Left ventricle myocardium superior (tissue), 1 donor: ENCODE measurements at regions not wholly inside any gene's neighbourhood (a gene's known extent, or its start where the extent isn't known, plus 50 kb on each side); places are given as distances from the start of the nearest gene placed in this dataset.

Experiments used
- ATAC-seq: fragments of 200-7000 bp; cut with Tn5 transposase; one replicate; pipeline ENCODE4 v1.9.1; 2020; ENCODE audit warnings: mild to moderate bottlenecking, moderate library complexity
- DNase-seq: peaks from one replicate; pipeline ENCODE4 v3.0.0-alpha.2; 2020
- intact Hi-C: fragments of 100-400 bp; cut with micrococcal nuclease; formaldehyde crosslinking; loops from one replicate; pipeline ENCODE4 v1.11.0; 2022
- donor health status: DM: no; HTN: yes; CAD: no; lungs with severe emphysema.

DNA sequence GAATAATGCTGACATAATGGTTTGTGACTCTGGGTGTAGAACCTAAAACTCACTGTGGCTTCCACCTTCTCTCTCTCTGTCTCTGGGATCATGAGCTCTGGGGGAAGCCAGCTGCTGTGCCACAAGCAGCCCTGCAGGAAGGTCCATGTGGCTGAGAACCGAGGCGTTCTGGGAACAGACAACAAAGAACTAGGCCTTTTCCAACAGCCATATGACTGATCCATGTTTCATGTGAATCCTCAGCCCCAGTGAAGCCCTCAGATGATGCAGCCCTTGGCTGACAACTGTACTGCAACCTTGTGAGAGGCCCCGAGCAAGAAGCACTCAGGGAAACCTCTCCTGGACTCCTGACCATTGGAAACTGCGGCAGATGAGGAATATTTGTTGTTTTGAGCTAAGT, 56.6 kb downstream of the HLA-G start:
- DNase-seq (no peak), ATAC-seq (no peak)
- intact Hi-C loops, result no loop called here

DNA sequence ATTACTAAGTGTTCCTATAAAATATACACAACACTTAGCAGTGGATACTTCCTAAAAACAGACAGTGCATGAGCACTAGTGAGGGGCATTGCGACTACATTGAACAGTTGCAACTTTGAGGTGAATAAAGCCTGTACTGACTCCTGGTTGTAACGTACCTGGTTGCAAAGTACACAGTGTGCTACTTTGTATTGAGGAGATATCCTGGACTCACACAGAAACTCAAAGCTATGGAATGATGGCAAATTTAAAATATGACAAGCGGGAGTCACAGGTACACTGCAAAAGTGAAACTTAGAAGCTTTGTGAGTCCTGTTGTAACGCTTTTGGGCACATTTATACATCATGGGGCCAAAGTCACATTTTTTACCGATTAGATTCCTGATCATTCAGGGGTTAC, 55.6 kb upstream of the HLA-A start:
- DNase-seq, result no peak
- intact Hi-C loops, result no loop called here
- no peak for ATAC-seq

DNA sequence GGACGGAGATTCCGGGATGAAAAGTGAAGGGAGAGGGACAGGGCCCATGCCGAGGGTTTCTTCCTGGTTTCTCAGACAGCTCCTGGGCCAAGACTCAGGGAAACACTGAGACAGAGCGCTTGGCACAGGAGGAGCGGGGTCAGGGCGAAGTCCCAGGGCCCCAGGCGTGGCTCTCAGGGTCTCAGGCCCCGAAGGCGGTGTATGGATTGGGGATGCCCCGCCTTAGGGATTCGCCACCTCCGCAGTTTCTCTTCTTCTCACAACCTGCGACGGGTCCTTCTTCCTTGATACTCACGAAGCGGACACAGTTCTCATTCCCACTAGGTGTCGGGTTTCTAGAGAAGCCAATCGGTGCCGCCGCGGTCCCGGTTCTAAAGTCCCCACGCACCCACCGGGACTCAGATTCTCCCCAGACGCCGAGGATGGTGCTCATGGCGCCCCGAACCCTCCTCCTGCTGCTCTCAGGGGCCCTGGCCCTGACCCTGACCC, 55.0 kb upstream of the HLA-A start:
- intact Hi-C loops, result no loop called here
- ATAC-seq, result peak; percentile 65
- DNase-seq, result peak; percentile 61

DNA sequence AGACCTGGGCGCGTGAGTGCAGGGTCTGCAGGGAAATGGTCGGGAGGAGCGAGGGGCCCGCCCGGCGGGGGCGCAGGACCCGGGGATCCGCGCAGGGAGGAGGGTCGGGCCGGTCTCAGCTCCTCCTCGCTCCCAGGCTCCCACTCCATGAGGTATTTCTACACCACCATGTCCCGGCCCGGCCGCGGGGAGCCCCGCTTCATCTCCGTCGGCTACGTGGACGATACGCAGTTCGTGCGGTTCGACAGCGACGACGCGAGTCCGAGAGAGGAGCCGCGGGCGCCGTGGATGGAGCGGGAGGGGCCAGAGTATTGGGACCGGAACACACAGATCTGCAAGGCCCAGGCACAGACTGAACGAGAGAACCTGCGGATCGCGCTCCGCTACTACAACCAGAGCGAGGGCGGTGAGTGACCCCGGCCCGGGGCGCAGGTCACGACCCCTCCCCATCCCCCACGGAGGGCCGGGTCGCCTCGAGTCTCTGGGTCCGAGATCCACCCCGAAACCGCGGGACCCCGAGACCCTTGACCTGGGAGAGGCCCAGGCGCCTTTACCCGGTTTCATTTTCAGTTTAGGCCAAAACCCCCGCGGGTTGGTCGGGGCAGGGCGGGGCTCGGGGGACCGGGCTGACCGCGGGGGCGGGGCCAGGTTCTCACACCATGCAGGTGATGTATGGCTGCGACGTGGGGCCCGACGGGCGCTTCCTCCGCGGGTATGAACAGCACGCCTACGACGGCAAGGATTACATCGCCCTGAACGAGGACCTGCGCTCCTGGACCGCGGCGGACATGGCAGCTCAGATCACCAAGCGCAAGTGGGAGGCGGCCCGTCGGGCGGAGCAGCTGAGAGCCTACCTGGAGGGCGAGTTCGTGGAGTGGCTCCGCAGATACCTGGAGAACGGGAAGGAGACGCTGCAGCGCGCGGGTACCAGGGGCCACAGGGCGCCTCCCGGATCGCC, 54.2 kb upstream of the HLA-A start:
- intact Hi-C loops, result no loop called here
- DNase-seq (peak; percentile 87), ATAC-seq (peak; percentile 93)
